HG03520 (cell line): ENCODE measurements at regions not wholly inside any gene's neighbourhood (a gene's known extent, or its start where the extent isn't known, plus 50 kb on each side); places are given as distances from the start of the nearest gene placed in this dataset.

ENCODE experiments used
- ATAC-seq: cut with Tn5 transposase; IDR thresholded peaks from one replicate; pipeline ENCODE4 v1.9.1; 2021; ENCODE audit warnings: mild to moderate bottlenecking, moderate library complexity; ENCODE audit not compliant: unreplicated experiment

DNA sequence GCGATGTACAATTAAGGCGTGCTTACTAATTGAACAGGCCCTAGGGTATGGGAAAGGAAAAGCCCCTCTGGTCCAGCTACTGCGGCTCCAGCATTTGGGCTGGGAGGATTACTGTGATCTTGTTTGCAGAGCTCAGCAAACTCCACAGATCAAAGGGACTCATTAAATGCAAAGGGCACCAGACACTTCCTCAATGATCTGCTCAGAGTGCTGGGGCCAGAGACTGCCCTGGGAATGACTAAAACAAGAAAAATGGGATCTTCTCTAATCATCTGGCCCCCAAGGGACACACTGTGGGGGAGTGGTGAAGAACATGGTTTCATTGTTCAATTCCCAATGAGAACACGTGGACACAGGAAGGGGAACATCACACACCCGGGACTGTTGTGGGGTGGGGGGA lies 85.0 kb downstream of the MARCHF4 start:
- no peak for ATAC-seq

DNA sequence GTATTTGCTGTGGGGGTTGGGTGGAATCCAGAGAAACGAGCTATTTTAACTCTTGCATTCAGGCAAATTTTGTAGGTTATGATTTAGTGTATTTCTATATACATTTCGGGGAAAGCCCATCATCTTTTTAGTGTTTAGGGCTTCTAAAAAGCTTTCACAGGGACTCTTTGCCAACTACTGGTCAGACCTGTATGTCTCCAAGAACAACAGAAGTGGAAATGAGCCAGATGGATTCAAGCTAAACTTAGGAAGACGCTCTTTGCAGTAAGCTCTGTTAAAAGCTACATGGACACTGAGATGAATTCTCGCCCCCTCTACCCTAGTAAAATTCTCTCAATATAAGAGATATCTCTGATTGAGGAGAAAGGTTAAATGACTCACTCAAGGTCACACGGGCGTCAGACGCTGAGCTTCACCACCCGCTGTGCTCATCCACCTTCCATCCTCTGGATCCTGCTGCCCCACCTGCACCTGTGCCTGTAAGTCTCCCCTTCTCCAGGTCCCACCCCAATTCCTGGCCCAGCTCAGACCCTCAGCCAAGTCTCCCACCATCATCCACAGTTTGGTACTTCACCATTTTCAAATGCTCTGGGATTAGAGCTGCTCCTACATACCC lies 85.6 kb downstream of the MARCHF4 start:
- ATAC-seq: no peak

DNA sequence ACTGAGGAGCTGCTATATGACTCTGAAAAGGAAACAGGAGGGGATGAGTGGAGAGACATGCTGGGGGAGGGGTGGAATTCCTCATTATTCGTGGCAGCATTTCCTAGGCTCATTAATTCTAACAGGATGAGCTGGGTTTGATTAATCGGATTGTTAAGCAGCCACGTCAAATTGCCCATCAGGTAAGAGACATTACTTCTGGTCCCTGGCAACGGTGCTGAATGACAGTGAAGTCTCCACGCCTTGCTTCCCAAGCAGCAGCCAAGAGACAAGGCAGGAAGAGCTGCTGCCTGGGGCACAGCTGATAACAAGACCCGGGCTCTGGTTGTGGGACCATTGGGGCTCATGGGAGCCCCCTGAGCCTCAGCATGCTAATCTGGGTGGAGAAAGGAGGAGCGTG lies 86.6 kb downstream of the MARCHF4 start:
- no peak for ATAC-seq

DNA sequence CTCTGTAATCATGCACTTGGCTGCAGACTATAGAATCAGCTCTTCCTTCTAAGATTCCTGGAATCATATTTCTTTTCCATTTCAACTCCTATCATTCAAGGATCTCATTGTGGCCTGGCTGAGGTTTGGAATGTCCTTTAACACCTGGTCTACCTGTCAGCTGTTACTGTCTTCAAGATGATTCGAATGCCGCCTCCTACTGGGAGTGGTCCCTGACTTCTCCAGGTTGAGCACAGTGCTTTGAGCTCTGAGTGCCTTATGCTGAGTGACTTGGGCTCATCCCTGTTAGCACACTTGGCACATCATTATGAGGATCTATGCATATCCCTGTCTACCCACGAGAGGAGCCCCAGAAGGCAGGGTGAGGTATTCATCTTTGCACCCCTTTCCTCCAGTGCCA lies 87.6 kb downstream of the MARCHF4 start:
- no peak for ATAC-seq

DNA sequence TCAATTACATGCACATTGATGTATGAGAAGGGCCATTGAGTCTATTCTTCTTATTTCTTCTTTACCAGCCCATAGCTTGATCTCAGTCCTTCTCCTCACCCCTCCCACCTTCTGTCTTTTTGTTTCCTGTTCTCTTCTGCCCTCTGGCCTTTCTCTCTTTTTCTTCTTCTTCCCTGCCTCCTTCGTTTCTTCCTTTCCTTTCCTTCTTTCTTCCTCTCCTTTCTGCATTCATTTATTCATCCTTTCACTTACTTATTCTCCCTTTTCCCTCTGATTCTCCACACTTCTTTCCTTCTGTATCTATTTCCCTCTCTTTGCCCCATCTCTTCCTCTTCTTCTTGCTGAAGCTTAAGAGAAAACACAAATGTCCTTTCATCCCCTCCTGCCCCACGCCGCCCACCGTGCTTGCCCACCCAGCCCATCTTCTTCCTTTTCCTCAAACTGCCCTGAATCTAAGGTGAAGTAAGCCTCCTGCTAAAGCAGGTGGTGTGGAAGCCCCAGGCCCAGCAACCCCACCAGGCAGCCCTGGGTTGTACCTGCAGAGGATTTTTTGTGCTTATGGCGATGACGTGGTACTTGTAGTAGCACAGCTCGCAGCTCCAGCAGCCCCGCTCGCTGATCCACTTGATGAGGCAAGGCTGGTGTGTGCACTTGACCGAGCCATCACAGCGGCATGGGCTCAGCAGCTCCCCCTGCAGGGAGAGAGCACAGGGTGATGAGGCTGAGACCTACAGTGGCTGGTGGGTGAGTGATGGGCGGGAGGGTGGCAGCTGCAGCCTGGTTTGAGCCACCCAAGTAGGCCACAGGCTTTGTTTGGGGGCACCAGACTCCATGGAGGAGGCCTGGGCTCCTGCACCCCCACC lies 89.0 kb downstream of the MARCHF4 start:
- ATAC-seq: peak; percentile 82

DNA sequence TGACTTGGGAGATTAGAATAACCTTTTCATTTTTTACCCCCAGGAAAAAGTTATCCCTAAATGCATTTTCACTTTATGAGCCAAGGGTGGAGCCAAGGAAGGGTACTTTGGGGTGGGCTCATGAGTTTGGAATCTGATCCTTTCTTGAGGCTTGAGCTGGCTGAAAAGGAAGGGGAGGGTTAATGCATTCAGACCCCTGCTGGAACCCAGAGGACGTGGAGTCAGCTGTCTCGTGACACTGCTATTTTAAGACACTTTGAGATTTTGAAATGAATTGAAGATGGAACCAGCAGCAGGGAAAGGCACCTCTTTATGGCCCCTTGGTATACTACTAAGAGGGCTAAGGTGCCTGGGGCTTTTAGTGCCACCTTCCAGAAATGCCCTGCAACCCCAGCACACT lies 90.4 kb downstream of the MARCHF4 start:
- no peak for ATAC-seq

DNA sequence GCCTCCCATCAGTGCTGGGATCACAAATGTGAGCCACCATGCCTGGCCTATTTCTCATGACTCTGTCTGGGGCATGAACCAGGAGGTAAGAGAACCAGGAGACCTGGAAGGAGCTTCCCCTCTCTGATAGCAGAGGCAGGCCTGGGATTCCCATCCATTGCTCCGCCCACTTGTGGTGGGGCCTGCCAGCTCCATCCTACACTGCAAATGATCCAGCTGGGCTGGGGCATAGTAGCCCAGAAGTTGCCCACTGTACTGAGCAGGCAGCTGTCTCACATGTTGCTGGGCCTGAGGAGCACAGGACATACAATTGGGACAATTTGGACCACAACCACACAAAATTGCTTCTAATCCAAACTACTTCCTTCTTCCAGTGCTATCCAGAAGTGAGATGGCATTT lies 91.0 kb downstream of the MARCHF4 start:
- no peak for ATAC-seq

DNA sequence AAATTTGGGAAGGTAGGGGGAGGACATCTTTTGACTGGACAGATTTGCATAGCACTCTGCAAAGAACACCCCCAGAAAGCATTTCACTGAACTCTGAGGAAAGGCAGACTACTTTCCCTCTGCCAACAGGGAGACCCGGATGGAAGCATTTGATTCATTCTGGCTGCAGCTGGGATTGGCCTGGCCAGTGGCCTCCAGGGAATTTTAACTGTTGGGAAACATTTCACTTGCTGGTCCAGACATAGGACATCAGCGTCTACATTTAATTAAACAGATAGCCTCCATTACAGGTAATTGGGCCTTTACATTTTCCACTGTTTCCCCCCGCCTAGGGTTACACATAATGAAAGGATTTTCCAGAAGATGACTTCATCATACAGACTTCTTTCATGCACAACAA lies 92.8 kb downstream of the MARCHF4 start:
- no peak for ATAC-seq

DNA sequence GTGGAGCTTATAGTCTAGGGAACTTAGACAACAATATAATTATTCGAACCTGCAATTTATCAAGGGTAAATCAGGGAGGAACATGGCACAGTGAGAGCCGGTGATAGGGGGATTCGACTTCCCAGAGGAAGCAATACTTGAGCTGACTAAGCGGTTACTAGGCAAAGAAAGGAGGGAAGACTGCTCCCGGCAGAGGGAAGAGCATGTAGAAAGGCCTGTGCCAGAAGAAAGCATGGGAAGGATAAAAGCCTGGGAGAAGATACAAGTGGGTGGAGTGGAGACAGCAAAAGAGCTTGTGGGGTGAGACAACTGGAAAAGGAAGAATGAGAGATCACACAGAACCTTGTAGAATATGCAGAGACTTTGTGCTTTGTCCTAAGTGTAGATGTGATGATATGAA lies 93.3 kb downstream of the MARCHF4 start:
- ATAC-seq: no peak

DNA sequence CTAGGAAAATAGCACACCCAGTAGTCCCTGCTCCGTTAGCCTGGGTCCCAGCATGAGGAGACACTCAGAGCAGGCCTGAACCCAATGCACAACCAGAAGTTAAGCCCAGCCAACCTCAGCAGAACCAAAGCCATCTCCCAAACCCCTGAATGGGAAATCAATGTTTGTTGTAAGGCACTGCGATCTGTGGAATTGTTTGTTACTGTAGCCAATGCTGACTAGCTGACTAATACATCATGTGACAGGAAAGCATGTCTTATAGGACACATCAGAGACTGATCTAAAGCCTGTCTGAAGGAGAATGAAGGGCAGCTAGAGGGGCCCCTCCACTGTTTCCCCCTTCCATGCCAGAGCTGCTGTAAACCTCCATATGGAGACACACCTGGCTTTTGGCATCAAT lies 96.4 kb downstream of the MARCHF4 start:
- no peak for ATAC-seq

DNA sequence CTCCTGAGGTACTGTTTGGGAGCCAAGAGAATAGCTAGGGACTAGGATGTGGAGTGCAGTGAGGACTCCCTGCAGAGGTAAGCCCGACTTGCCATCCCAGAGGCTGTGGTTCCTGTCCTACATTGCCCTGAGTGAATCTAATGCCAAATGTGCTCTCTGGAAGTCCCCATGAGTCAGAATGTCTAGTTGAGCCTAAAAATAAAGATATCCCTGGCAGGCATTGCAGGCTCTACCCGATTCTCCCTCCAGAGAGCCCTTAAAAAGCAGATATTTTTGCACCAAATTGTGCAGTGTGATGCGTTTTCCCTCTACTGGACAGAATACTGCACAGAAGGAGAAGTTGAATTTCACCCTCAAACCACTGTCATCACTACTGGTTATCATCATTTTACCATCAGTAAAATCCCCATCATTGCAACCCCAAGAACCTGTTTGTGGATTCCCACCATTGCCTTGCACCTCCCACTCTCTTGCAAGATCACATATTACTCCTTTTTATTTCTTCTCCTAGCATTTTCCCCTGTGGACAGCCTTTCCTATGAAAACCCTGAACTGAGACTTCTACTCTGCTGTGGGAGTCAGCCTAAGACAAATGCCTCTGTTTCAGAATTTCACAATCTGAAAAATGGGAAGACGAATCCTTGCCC lies 98.0 kb downstream of the MARCHF4 start:
- ATAC-seq: no peak

DNA sequence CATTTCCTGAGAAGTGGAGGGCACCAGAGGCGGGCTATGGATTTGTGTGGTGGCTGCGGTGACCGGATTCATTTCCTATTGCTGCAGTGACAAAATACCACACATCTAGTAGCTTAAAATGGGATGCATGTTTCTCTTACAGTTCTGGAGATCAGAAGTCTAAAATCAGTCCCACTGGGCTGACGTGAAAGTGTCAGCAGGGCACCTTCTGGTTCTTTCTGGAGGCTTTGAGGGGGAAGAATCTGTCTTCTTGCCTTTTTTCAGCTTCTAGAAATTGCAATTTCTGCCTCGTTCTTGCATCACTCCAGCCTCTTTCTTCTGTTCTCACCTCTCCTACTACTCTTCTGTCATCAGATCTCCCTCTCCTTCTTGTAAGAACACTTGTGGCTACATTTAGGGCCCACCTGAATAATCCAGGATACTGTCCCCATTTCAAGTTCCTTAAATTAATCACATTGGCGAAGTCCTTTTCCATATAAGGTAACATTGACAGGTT lies 111.2 kb downstream of the MARCHF4 start:
- ATAC-seq: no peak

DNA sequence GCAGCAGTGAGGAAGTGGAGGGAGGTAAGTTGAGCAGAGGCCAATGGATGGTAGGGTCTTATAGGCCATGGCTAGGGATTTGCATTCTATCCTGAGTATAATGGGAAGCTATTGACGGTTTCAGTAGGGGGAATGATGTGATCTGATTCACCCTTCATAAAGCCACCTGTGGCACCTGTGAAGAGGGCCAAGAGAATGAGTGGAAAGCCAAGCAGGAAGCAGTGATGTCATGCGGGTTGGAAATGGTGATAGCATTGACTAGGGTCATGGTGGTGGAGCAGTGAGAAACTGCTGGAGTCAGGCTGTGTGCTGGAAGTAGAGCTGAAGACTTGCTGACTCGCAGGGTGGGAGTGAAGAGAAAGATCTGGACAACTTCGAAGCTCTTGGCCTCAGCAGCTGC lies 111.7 kb downstream of the MARCHF4 start:
- no peak for ATAC-seq

DNA sequence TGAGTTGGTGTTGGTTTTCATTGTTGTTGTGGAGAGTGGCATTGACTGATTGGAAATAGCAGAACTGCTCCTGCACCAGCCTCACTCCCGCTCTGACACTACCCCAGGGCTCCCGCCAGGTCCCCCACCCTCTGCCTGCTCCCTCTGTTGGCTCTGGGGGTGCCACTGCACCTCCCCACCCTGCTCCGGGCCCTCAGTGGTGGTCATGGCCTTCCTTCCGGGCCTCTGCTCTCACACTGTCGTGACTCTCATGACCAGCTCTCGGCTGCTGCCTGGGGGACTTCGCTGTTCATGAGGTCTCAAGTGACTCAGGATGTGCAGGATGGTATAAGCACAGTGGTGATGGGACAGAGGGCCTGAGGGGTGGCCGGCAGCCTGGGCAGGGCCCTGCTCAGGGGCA lies 113.2 kb downstream of the MARCHF4 start:
- ATAC-seq: no peak

DNA sequence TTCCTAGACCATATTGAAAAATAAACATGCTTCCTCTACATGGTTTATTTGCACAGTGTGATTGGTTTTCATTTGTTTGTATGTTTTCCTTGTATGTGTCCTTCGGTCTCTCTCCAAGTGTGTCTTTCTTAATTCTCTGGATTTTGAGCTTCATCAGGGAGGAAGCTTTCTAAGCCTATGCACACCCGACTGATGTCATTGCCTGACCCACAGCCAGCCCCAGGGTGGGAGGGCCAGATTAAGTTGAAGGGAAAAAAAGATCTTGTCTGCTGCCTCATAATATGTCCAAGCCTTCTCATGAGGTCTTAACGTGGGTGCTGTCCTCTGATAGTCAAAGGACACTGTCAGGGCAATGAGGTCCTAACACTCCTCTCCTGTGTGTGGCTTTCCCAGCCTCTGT lies 115.2 kb downstream of the MARCHF4 start:
- no peak for ATAC-seq
